Ectodermal cell (in vitro differentiated cells): ENCODE measurements at regions not wholly inside any gene's neighbourhood (a gene's known extent, or its start where the extent isn't known, plus 50 kb on each side); places are given as distances from the start of the nearest gene placed in this dataset.

Experiments used
- H3K27ac ChIP-seq: 2 replicates; pipeline ENCODE4 v1.7.0; 2013; ENCODE audit warnings: mild to moderate bottlenecking, low read depth, low read length; ENCODE audit not compliant: insufficient read depth, poor library complexity, severe bottlenecking
- H3K27me3 ChIP-seq: 2 replicates; pipeline ENCODE4 v1.7.0; 2013; ENCODE audit warnings: mild to moderate bottlenecking, low read length; ENCODE audit not compliant: insufficient read depth, control insufficient read depth, poor library complexity, severe bottlenecking
- H3K36me3 ChIP-seq: one replicate; pipeline ENCODE4 v1.7.0; 2013; ENCODE audit warnings: low read length; ENCODE audit not compliant: control insufficient read depth, insufficient read depth
- H3K4me1 ChIP-seq: one replicate; pipeline ENCODE4 v1.7.0; 2013; ENCODE audit warnings: low read length; ENCODE audit not compliant: control insufficient read depth, insufficient read depth
- H3K4me3 ChIP-seq: 2 replicates; pipeline ENCODE4 v1.7.0; 2013; ENCODE audit warnings: low read depth, low read length, control low read depth; ENCODE audit not compliant: insufficient read depth
- H3K9me3 ChIP-seq: 2 replicates; pipeline ENCODE4 v1.7.0; 2013; ENCODE audit warnings: mild to moderate bottlenecking, low read length, moderate library complexity; ENCODE audit not compliant: control insufficient read depth
- WGBS, 2 experiments: methylation state at CpG; one replicate each; pipeline ENCODE4 v1.1.7; 2013; ENCODE audit warnings: missing lambda C conversion rate in 2 of 2; 5-methylcytosine and 5-hydroxymethylcytosine counted together

DNA sequence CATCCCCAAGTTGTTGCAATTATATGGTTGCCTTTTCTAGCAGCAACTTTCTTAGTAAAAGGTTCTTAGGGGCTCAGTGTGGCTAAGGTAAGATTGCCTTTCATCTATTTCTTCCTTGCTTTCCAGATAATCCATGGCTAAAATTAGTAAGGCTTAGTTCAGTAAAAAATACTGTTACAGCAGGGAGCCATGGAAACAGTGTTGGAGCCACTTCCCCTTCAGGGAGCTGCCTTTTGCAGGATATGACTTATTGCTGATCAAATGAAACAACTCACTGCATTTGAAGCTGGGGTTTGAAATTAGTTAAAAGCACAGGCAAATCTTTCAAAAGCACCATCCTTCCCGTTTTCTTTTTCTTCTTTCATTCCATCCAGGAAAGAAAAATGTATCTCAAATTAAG is 184.3 kb downstream of the C11orf87 start:
- no peak overlapping the region for H3K4me3 ChIP-seq
- WGBS, 2 experiments, result no CpG with 5 or more reads among the region's 1 CpG

DNA sequence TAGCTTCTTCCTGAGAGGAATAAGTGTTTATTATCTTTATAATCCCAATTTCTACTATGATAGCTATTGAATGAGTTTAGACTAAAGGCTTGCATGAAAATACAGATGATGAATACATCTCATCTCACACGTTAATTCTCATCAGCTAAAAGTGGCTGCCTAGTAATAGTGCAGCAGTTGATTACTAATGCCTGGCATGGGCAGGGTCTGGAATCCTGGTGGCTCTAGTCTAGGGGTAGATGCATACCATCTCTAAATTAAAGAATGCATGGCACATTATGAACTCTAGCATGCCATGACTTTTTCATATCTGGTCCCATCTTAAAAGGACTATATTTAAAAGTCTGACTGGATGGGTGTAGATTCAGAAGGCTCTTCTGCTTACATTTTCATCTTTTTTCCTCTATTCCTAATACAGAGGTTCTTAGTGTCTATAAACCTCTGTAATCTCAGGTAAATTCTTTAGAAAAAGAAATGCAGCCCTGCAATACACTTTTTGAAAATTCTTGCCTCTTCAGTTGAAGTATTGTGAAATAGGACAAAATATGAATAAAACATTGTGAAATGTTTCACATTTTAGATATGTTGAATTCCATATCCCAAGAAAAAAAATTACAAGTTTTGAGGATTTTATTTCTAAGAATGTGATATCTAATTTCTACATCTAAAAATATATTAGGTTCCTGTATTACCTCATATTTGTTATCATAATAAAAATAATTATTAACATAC is 187.6 kb downstream of the C11orf87 start:
- Histone ChIP-seq H3K4me3 (no peak overlapping the region), H3K36me3 (no peaks in the 10 kb centered on the region), H3K27ac (no peak overlapping the region), H3K4me1 (no peaks in the 10 kb centered on the region), H3K27me3 (no peaks in the 10 kb centered on the region), H3K9me3 (no peaks in the 10 kb centered on the region)
- WGBS, 2 experiments, result 86 to 95% methylated on average over 1 of the region's 1 CpG

More for the DNA sequence above, 184.3 kb downstream of the C11orf87 start:
- H3K36me3 ChIP-seq, result no peaks in the 10 kb centered on the region
- H3K27me3 ChIP-seq, result no peaks in the 10 kb centered on the region
- H3K27ac ChIP-seq, result no peak overlapping the region
- no peaks in the 10 kb centered on the region for H3K4me1 ChIP-seq
- H3K9me3 ChIP-seq, result no peaks in the 10 kb centered on the region

DNA sequence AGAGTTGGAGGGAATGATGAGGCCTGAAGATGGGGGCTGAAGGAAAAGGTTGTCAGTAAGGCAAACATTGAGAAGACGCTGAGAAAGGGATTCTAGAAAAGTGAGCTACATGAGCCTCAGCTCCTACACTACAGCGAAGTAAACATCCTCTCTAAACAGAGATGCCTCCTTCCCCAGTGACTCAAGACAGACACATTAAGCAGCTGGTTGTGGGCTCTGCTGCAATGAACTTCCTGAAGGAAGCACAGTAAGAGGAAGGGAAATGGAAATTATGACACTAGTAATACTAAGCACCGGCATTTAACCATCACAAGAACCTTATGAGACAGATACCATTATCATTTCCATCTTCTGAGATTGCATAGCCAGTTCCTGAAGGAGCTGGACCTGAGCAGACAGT is 190.5 kb downstream of the C11orf87 start:
- WGBS, 2 experiments, result 85 to 92% methylated on average over 3 of the region's 3 CpGs
- Histone ChIP-seq H3K4me3 (no peak overlapping the region), H3K4me1 (no peaks in the 10 kb centered on the region), H3K27ac (no peak overlapping the region), H3K27me3 (no peaks in the 10 kb centered on the region), H3K9me3 (no peaks in the 10 kb centered on the region), H3K36me3 (no peaks in the 10 kb centered on the region)

DNA sequence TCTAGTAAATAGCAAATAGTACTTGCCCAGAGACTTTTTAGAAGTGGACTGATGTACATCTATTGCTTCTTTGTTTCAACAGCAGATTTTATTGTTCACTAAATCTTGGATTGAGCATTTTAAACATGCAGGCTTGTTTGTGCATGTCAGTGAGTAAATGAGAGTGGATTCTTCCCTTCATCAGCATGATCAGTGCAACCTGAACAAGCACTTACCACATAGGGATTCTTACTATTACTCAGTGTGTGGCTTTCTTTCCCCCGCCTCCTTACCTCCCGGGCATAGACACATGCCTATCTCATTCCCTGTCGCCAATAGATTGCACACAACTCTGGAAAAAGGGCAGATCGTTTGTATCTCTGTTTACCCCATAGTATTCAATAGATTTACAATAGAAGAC is 197.5 kb downstream of the C11orf87 start:
- 87 to 88% methylated on average over 4 of the region's 4 CpGs for WGBS, 2 experiments
- Histone ChIP-seq H3K27ac (no peak overlapping the region), H3K27me3 (no peaks in the 10 kb centered on the region), H3K4me3 (no peak overlapping the region), H3K4me1 (no peaks in the 10 kb centered on the region), H3K36me3 (no peaks in the 10 kb centered on the region), H3K9me3 (no peaks in the 10 kb centered on the region)

DNA sequence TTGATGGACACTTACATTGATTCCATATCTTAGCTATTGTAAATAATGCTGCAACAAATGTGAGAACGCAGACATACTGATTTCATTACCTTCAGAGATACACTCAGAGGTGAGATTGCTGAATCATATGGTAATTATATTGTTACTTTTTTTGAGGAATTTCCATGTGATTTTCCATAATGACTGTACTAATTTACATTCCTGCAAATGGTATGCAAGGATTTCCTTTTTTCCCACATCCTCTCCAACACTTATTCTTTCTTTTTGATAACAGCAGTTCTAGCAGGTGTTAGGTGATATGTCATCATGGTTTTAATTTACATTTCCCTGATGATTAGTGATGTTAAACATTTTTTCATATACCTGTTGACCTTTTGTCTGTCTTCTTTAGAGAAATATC is 207.7 kb downstream of the C11orf87 start:
- no peaks in the 10 kb centered on the region for H3K4me1 ChIP-seq
- H3K27me3 ChIP-seq, result no peaks in the 10 kb centered on the region
- no peak overlapping the region for H3K27ac ChIP-seq
- H3K36me3 ChIP-seq, result no peaks in the 10 kb centered on the region
- H3K4me3 ChIP-seq, result no peak overlapping the region
- WGBS, 2 experiments, result 78% methylated on average over 1 of the region's 1 CpG; no CpG with 5 or more reads in 1 of the 2 experiments
- H3K9me3 ChIP-seq, result no peaks in the 10 kb centered on the region

DNA sequence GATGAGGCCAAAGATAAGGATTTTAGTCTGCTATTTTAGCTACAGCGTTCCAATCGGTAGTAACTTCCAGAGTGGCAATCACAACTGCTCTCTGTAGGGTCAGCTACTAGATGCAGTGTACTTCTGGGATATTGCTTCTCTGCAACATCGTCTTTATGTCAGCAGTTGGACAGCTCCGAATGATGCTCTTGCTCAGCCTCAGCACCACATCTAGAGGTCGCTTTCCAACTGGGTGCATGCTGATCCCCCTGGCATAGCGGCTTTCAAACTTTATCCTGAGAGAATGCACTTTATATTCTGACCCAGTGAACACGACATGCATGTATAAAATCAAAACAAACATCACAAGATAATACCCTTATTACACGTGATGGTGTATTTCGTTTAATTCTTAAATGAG is 219.6 kb downstream of the C11orf87 start:
- H3K27me3 ChIP-seq, result no peaks in the 10 kb centered on the region
- no peaks in the 10 kb centered on the region for H3K9me3 ChIP-seq
- WGBS, 2 experiments, result 24 to 36% methylated on average over 7 to 8 of the region's 9 CpGs
- no peaks in the 10 kb centered on the region for H3K36me3 ChIP-seq
- H3K27ac ChIP-seq, result no peak overlapping the region
- H3K4me3 ChIP-seq, result no peak overlapping the region
- H3K4me1 ChIP-seq, result no peaks in the 10 kb centered on the region

DNA sequence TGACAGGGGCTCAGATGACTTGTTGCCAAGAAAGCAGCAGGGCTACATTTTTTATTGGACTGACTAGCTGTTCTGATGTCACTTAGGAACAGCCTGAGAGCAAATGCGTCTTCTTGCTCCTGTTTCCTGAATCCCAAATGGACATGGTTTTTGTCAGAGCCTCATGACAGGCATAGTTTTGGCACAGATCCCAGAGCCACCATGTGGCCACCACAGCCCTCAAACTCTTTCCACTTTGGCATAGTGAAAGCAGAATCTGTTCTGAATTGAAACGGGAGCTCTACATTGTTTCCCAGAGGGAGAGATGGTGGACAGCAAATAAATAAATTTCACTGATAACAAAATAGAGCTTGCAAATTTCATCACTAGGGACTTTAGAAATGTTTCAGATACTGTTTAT is 222.2 kb downstream of the C11orf87 start:
- Histone ChIP-seq H3K4me3 (no peak overlapping the region), H3K27ac (no peak overlapping the region), H3K27me3 (no peaks in the 10 kb centered on the region), H3K9me3 (no peaks in the 10 kb centered on the region), H3K4me1 (no peaks in the 10 kb centered on the region), H3K36me3 (no peaks in the 10 kb centered on the region)
- WGBS, 2 experiments, result 82 to 90% methylated on average over 2 of the region's 2 CpGs

DNA sequence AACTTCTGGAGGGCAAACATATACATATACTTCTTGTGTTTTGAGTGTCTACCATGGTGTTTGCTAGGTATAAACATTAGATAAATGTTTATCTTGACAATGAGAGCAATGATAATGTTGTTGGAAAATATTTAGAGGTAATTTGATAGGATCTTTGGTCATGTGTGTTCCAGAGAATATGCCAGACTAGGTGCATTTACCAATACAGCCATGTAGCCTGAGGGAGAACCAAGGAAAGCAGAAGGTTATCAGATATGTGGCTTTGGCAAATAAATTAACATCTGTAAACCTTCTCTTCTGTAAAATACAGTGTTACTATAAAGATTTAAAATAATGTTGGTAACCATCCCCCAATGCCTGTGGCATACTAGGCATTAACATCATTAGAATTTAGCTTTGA is 226.8 kb downstream of the C11orf87 start:
- Histone ChIP-seq H3K27me3 (no peaks in the 10 kb centered on the region), H3K4me3 (no peak overlapping the region), H3K27ac (no peak overlapping the region), H3K9me3 (no peaks in the 10 kb centered on the region), H3K36me3 (no peaks in the 10 kb centered on the region), H3K4me1 (no peaks in the 10 kb centered on the region)

DNA sequence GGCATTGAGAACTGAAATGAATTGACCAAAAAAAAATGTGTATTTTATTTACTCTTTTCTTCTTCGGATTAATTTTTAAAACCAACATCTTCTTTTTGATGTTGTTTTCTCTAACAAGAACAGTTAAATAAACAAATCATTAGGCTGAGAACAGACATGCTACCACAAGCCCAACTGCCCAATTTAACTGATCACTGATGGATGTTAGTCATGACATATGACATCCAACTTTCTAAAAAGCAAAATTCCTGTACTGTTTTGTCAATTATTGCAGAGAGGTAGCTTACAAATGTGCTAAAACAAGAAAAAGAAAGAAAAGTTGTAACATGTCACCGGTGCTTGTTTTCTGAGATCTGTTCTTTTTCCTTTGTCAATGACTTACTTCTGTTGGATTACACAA is 232.1 kb downstream of the C11orf87 start:
- Histone ChIP-seq H3K36me3 (no peaks in the 10 kb centered on the region), H3K4me3 (no peak overlapping the region), H3K4me1 (no peaks in the 10 kb centered on the region), H3K27ac (no peak overlapping the region), H3K9me3 (no peaks in the 10 kb centered on the region), H3K27me3 (no peaks in the 10 kb centered on the region)
- 86 to 100% methylated on average over 1 to 2 of the region's 2 CpGs for WGBS, 2 experiments

DNA sequence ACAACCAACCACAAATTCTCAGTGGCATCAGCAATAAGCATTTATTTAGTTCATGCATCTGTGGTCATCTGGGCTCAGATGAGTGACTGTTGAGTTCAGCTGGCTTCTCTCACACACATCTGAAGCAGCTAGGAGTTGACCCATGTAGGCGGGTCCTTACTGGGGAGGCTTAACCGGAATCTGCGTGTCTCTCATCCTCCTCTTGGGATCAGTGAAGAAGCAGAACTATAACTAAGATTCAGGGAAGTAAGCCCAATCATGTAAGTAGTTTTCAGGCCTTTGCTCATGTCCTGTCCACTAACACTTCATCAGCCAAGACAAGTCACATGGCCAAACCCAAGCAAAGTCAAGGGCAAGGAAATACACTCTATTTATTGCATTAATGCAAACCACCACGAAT is 236.2 kb downstream of the C11orf87 start:
- Histone ChIP-seq H3K27ac (no peak overlapping the region), H3K4me1 (no peaks in the 10 kb centered on the region), H3K27me3 (no peaks in the 10 kb centered on the region), H3K4me3 (no peak overlapping the region), H3K36me3 (no peaks in the 10 kb centered on the region), H3K9me3 (no peaks in the 10 kb centered on the region)
- WGBS, 2 experiments, result 88 to 91% methylated on average over 4 of the region's 4 CpGs

DNA sequence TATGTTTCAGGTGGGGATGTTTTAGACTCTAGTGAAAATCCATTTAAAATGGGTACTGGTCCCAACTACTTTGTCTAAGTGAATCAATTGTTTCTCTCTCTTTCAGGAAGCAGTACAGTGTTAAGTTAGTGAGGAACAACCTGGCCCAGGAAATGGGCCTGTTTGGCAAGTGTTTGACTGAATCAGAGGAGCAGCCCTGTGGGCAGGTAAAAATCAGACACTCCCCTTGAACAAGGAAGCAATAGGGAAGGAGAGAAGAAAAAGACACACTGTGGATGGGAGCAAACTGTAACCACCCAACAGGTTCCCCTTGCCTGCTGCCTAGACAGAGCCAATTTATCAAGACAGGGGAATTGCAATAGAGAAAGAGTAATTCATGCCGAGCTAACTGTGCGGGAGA is 245.7 kb downstream of the C11orf87 start:
- 95% methylated on average over 2 of the region's 2 CpGs for WGBS, 2 experiments
- Histone ChIP-seq H3K36me3 (no peaks in the 10 kb centered on the region), H3K9me3 (no peaks in the 10 kb centered on the region)

More for the DNA sequence above, 245.7 kb downstream of the C11orf87 start:
- Histone ChIP-seq H3K4me1 (no peaks in the 10 kb centered on the region), H3K4me3 (no peak overlapping the region), H3K27me3 (no peaks in the 10 kb centered on the region), H3K27ac (no peak overlapping the region)
